Breast epithelium (tissue), 3 donors: ENCODE measurements at regions not wholly inside any gene's neighbourhood (a gene's known extent, or its start where the extent isn't known, plus 50 kb on each side); places are given as distances from the start of the nearest gene placed in this dataset.

Experiments
- POLR2A ChIP-seq: fragments of 450-650 bp; IDR thresholded peaks from one replicate; pipeline ENCODE4 v1.6.1; 2016; ENCODE audit warnings: antibody characterized with exemption, mild to moderate bottlenecking, moderate library complexity
- POLR2AphosphoS5 ChIP-seq, 3 donors: sonication (generic); formaldehyde crosslinking; IDR thresholded peaks; one replicate each; pipeline ENCODE4 v1.6.1; 2017; ENCODE audit warnings: antibody characterized with exemption in 3 of 3
- TF ChIP-seq, protein P1 (sequence below), 3 donors: fragments of 450-650 bp; IDR thresholded peaks; one replicate each; pipeline ENCODE4 v1.5.1; 2016 to 2017; ENCODE audit warnings: antibody characterized with exemption in 3 of 3, mild to moderate bottlenecking in 3 of 3, moderate library complexity in 3 of 3

DNA sequence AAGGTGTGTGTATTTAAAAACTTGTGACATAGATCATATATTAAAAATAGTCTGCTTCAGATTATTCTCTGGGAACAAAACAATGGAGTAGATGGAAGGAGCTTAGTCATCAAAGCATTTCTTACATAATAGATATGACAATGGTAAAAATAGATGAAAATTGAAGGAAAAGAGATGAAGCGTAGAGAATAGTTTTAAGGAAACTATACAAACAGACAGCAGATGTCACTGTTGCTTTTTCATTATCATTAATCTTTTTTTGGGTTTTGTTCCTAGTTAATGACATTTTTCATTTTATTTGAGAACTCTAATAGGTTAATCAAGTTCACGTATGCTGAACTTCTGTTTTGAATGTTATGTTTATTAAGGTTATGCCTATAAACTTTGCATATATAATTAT lies 149.2 kb upstream of the FBXO33 start:
- TF ChIP-seq POLR2A, result no peak
- TF ChIP-seq, protein P1, sequence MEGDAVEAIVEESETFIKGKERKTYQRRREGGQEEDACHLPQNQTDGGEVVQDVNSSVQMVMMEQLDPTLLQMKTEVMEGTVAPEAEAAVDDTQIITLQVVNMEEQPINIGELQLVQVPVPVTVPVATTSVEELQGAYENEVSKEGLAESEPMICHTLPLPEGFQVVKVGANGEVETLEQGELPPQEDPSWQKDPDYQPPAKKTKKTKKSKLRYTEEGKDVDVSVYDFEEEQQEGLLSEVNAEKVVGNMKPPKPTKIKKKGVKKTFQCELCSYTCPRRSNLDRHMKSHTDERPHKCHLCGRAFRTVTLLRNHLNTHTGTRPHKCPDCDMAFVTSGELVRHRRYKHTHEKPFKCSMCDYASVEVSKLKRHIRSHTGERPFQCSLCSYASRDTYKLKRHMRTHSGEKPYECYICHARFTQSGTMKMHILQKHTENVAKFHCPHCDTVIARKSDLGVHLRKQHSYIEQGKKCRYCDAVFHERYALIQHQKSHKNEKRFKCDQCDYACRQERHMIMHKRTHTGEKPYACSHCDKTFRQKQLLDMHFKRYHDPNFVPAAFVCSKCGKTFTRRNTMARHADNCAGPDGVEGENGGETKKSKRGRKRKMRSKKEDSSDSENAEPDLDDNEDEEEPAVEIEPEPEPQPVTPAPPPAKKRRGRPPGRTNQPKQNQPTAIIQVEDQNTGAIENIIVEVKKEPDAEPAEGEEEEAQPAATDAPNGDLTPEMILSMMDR (IDR thresholded peaks at IDR 0.05), result no peak
- TF ChIP-seq POLR2AphosphoS5 (IDR thresholded peaks at IDR 0.05), result no peak
